ENCODE measurements at regions not wholly inside any gene's neighbourhood (a gene's known extent, or its start where the extent isn't known, plus 50 kb on each side); places are given as distances from the start of the nearest gene placed in this dataset.

DNA sequence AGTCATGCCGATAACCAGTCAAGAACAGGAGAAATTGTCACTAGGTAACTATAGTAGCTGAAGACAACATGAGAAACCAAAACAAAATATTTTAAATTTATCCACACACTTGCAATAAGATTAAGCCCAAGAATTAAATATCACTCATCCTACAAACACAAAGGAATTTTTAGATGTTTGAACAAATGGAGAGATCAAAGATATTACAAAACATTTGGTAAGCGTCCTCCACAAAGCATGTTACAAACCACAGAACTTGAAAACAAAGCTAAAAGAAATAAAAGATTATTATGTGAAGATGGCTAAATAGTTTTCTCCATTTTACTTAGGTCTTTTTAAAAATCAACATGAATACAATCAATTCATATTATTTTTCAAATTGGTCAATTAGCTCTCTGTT is 631.9 kb upstream of the INTU start (continued):
- TF ChIP-seq ZHX2 (IDR thresholded peaks at IDR 0.05; ENCODE audit: low read depth), result no peak
- no peak for TF ChIP-seq ZHX2 (CRISPR knock-in tag; IDR thresholded peaks at IDR 0.05; ENCODE audit: borderline replicate concordance)
- TF ChIP-seq ZNF263 (CRISPR knock-in tag; IDR thresholded peaks at IDR 0.05), result no peak

DNA sequence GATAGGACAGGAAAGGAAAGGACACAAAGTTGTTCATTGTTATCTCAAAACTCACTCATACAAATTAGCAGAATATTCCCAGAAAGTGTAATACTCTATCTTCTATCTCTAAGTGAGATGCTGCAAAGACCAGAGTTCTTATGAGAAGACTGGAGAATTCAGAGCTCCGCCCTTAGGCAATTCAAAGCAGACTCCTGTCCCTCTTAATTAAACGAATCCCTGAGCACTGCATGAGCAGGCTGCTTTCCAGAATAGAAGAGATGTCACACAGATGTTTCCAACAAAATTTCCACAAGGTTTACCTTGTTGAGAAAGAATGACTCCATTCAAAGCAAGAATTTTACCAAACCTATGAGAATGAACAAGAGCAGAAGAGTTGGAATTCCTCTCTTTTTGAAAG is 630.8 kb upstream of the INTU start:
- H3K9me3 ChIP-seq (ENCODE audit: low read length), result no peaks in the 10 kb centered on the region
- no peak overlapping the region for H3K9ac ChIP-seq (ENCODE audit: insufficient read depth, low read depth, low read length)
- H3K4me3 ChIP-seq (replicated peaks in 1 of 3; ENCODE audit: insufficient read depth in 1 of 3, low read depth in 2 of 3, low read length in 3 of 3), result no peak overlapping the region
- no peak overlapping the region for H2AFZ ChIP-seq (ENCODE audit: low read length)
- intact Hi-C loops (cut with micrococcal nuclease; ENCODE audit: unreplicated experiment) (no loop called here), in situ Hi-C loops (cut with HindIII; ENCODE audit: extremely low pct_ligation_motif_present, low pct_unique_long_range_greater_than_20kb) (no loop called here)
- ChIA-PET CTCF (ENCODE audit: low intra/inter-chr PET ratio, low total read pairs) (no interaction called here), POLR2A (no interaction called here)
- no peak for DNase-seq (ENCODE audit: low spot score)
- ATAC-seq, result no peak
- H4K20me1 ChIP-seq (ENCODE audit: insufficient read depth, low read length), result no peaks in the 10 kb centered on the region
- H3K4me1 ChIP-seq (ENCODE audit: insufficient read depth, low read length), result no peaks in the 10 kb centered on the region
- no peaks in the 10 kb centered on the region for H3K79me2 ChIP-seq (ENCODE audit: insufficient read depth, low read length)
- 0% methylated on average over 2 of the region's 2 CpGs for WGBS (ENCODE audit: low lambda C conversion rate)
- FAIRE-seq, result no peak
- no peaks in the 10 kb centered on the region for H3K27me3 ChIP-seq (ENCODE audit: control insufficient read depth in 1 of 2, insufficient read depth in 2 of 2, low read length in 2 of 2)
- no peak overlapping the region for H3K4me2 ChIP-seq (ENCODE audit: low read depth, low read length)
- H3K27ac ChIP-seq (ENCODE audit: extremely low read length, insufficient read depth, low read length), result no peak overlapping the region
- BruUV-seq (replicated peaks), result no TSS peak
- TF ChIP-seq ZNF143 (CRISPR knock-in tag; IDR thresholded peaks at IDR 0.05) (no peak), ZNF44 (CRISPR knock-in tag; IDR thresholded peaks at IDR 0.05) (no peak), ZNF251 (CRISPR knock-in tag; IDR thresholded peaks at IDR 0.05) (no peak), RBFOX2 (IDR thresholded peaks at IDR 0.05; ENCODE audit: low read depth, low read length) (no peak)
- no peaks in the 10 kb centered on the region for H3K36me3 ChIP-seq (replicated peaks in 1 of 2; ENCODE audit: control insufficient read depth in 1 of 2, insufficient read depth in 2 of 2, low read length in 2 of 2)
